ENCODE measurements at regions not wholly inside any gene's neighbourhood (a gene's known extent, or its start where the extent isn't known, plus 50 kb on each side); places are given as distances from the start of the nearest gene placed in this dataset.

- no peak for TF ChIP-seq ZNF234 (CRISPR knock-in tag; conservative IDR thresholded peaks at IDR 0.05)
- TF ChIP-seq, protein P1, sequence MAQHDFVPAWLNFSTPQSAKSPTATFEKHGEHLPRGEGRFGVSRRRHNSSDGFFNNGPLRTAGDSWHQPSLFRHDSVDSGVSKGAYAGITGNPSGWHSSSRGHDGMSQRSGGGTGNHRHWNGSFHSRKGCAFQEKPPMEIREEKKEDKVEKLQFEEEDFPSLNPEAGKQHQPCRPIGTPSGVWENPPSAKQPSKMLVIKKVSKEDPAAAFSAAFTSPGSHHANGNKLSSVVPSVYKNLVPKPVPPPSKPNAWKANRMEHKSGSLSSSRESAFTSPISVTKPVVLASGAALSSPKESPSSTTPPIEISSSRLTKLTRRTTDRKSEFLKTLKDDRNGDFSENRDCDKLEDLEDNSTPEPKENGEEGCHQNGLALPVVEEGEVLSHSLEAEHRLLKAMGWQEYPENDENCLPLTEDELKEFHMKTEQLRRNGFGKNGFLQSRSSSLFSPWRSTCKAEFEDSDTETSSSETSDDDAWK (CRISPR knock-in tag; IDR thresholded peaks at IDR 0.05) = no peak
- no peak for TF ChIP-seq RAD21 (CRISPR knock-in tag; IDR thresholded peaks at IDR 0.05)
- TF ChIP-seq ZNF441 (CRISPR knock-in tag; IDR thresholded peaks at IDR 0.05; ENCODE audit: borderline replicate concordance) = no peak
- no peak for TF ChIP-seq GTF2F1 (IDR thresholded peaks at IDR 0.05; ENCODE audit: low read length)
- no peak for TF ChIP-seq TAF1 (CRISPR knock-in tag; IDR thresholded peaks at IDR 0.05)
- TF ChIP-seq, protein P2, sequence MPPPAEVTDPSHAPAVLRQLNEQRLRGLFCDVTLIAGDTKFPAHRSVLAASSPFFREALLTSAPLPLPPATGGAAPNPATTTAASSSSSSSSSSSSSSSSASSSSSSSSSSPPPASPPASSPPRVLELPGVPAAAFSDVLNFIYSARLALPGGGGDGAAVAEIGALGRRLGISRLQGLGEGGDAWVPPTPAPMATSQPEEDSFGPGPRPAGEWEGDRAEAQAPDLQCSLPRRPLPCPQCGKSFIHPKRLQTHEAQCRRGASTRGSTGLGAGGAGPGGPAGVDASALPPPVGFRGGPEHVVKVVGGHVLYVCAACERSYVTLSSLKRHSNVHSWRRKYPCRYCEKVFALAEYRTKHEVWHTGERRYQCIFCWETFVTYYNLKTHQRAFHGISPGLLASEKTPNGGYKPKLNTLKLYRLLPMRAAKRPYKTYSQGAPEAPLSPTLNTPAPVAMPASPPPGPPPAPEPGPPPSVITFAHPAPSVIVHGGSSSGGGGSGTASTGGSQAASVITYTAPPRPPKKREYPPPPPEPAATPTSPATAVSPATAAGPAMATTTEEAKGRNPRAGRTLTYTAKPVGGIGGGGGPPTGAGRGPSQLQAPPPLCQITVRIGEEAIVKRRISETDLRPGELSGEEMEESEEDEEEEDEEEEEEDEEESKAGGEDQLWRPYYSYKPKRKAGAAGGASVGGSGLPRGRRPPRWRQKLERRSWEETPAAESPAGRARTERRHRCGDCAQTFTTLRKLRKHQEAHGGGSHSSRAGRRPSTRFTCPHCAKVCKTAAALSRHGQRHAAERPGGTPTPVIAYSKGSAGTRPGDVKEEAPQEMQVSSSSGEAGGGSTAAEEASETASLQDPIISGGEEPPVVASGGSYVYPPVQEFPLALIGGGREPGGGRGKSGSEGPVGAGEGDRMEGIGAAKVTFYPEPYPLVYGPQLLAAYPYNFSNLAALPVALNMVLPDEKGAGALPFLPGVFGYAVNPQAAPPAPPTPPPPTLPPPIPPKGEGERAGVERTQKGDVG (CRISPR knock-in tag; IDR thresholded peaks at IDR 0.05; ENCODE audit: borderline replicate concordance) = no peak
- no peak for TF ChIP-seq FOSL1 (CRISPR knock-in tag; IDR thresholded peaks at IDR 0.05; ENCODE audit: borderline replicate concordance)
These were observed 147.2 kb upstream of the ERCC4 start for GRCh38 chr16:13772782-13773181.
